Sigmoid colon (tissue), 4 donors: ENCODE measurements at regions not wholly inside any gene's neighbourhood (a gene's known extent, or its start where the extent isn't known, plus 50 kb on each side); places are given as distances from the start of the nearest gene placed in this dataset.

Experiments
- CTCF ChIP-seq, 4 experiments: fragments of 450-650 bp in 3 of 4; fragments of 200-600 bp in 1 of 4; IDR thresholded peaks; one replicate each; pipeline ENCODE4 v1.5.1; 2016 to 2019; ENCODE audit warnings: antibody characterized with exemption in 4 of 4, mild to moderate bottlenecking in 3 of 4, moderate library complexity in 2 of 4
- POLR2AphosphoS5 ChIP-seq, 4 donors: sonication (generic); formaldehyde crosslinking; IDR thresholded peaks; one replicate each; pipeline ENCODE4 v1.6.1; 2017; ENCODE audit warnings: antibody characterized with exemption in 4 of 4

- TF ChIP-seq POLR2AphosphoS5 (IDR thresholded peaks at IDR 0.05) = no peak
- TF ChIP-seq CTCF (IDR thresholded peaks at IDR 0.05) = no peak
These were observed 614.1 kb downstream of the EBF1 start for GRCh38 chr5:158485604-158486081.
